Activated CD4-positive, alpha-beta T cell treated with anti-CD3 and anti-CD28 coated beads, Interleukin-2, amount 50 U/mL, for 48 hours (primary cell): ENCODE measurements at regions not wholly inside any gene's neighbourhood (a gene's known extent, or its start where the extent isn't known, plus 50 kb on each side); places are given as distances from the start of the nearest gene placed in this dataset.

Source experiments
- DNase-seq, 2 experiments: peaks; one replicate each; pipeline ENCODE4 v3.0.0-alpha.2; 2020

DNA sequence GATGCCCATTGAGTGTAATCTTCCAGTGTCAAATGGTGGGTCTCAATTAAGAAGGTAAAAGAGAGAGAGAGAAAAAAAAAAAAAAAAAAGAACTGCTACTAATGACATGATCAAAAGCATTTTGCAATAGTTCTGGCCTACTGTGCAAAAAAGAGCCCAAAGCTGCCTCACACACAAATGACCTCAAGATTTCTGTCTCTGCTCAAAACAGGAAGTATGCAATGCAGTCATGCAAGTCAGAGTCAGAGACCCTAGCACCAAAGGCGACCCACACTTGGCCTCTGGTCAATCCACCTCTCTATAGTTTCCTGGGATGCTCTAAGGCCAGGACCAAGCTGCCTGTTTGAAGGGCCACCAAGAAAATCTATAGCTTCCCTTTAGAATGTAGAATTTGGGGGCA, 323.5 kb downstream of the VPS13C start:
- no peak for DNase-seq

DNA sequence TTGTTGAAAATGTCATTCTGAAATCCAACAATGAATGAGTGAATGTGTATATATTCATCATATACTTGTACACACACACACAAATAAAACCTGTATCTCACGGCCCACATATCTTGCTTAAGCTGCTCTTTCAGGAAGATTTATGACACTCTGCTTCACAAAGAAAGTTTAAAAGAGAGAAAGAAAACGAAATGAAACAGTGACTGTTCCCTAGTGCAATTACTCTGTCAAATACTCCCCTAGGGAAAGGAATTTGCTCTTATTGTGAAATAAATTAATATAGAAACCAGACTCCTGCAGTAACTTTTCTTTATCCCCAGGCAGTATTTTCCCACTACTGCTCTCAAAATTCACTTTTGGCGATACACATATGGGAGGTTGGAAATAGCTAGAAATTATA, 329.1 kb downstream of the VPS13C start:
- DNase-seq: no peak

DNA sequence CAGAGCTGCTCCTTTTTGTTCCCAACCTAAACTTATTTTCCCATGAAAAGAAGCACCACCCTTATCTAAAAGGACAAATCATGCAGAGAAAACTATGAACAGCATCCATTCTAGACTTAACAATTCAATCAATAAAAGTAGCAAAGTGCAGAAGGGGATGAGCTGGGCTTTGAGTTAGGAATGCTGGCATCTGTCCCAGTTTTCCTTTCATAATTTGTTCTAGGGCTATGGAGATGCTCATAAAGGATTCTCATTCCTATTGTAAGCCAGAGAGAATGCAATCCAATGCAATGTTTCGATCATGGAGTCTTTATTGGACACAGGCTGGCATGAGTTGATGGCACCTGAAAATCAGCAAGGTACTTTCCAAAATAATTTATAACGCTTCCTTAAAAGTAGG, 330.6 kb downstream of the VPS13C start:
- no peak for DNase-seq

DNA sequence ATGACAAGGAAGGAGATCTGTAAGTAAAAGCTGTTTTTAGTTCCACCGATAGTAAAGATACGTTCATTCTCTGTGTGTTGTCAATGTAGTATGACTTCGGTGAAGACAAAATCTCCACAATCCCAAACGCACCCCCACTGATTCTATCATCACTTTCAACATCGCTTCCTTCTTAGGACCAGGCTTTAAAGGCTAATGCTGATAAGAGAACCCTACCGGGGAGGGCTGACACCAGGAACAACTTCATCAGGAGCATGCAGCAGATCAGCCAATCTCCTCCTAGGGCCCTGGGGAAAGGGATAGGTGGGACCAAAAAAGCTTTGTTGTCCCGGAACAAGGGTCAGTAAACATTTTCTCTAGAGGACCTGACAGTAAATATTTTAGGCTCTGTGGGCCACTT, 334.1 kb downstream of the VPS13C start:
- DNase-seq: no peak

DNA sequence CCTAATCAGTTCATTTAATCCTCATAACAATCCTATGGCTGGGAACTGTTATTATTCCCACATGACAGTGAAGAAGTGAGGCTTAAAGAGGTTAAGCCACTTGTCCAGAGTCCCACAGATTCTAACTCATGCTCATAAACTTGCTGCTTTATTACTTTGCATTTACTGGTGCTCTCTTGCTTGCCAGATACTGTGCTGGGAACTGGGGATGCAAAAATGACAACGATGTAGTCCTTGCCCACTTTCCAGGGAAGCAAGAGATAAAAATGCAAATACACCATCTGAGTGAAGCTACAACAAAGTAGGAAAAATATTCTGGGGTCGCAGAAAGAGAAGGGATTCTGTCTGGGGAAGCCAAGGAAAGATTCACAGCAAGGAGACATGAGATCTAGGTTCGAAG, 335.0 kb downstream of the VPS13C start:
- no peak for DNase-seq

DNA sequence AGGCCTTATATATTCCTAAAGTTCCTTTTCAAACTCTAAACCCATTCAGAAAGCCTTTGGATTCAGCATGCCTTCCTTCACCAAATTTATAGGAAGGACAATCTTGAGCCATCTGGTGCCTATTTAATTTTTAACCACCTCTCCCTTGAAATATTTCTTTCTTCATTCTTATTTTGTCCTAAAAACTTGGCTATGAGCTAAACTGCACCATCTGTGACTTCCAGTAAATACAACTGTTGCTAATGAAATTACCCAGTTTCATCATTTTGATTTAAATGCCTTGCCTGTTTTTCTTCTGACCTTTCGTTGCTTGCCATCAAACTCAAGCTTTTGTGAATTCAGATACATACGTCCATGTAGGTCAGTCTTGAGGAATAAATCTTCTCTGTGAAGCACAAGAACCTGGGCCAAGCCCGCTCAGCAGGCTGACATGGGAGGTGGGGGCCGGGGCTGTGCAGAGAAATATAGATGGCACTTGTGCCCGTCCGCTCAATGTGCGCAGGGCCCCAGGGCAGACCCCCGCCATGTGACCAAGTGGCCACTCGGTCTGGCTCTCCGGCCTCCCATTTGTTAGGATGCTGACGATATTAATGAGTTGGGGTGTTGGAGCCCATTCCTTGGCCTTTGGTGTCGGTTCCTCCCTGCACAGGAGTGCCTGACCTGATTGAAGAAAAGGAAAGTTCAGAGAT, 335.9 kb downstream of the VPS13C start:
- DNase-seq: no peak

DNA sequence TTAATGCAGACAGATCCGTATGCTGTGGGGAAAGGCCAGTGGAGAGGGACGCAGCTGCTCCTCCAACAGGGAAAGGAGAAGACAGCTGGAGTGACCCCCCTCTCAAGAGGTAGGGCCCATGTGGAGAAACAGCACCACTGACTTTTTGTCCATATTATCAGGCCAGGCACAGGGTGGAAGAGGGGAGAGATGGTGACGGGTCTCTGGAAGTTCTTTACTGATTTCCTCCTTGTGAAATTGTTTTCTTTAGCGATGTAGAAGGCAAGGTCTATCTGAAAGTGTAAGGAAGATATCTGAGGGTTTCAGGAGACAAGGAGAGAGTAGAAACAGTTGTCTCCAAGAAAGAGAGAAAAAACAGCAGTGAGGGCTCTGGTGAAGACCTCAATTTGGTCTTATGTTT, 338.8 kb downstream of the VPS13C start:
- DNase-seq: no peak

DNA sequence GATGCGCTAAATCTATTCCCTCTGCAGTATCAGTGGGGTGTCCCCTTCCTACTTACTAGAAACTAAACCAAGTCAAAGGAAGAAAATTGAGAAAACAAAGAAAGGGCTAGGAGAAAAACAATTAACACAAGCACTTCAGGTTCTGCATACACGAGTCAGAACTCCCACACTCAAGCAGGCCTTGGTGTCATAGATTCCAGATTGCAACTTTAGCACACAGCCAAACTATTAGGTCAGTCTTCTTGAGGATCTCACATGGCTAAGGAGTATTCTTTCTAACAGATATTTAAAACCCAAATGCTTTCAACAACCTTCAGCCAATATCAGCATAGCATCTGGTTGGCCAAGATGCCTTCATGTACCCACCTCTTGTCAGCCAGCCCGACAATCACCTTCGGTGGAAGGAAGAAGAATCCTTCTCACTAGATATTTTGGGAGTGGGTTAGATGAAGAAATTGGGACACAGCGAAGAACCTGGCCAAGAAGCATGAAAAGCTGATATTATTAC, 340.0 kb downstream of the VPS13C start:
- DNase-seq: no peak

DNA sequence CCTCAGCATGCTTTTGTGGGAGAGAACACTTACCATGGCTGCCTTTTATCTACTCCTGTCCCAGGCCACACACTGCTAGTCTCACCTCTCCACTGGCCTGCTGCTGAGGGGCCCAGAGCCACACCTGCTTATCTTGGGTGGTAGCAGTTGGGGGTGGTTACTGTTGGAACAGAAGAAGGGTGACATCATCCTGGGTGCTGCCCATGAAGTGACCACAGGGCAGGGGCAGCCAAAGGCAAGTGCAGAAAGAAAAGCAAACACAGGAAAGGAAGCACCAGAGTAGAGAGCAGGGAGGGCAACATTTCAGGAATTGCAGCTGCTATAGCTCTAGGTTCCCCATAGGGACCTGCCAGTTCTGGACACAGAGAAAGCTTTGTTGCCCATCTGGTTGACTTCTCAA, 345.2 kb downstream of the VPS13C start:
- no peak for DNase-seq

DNA sequence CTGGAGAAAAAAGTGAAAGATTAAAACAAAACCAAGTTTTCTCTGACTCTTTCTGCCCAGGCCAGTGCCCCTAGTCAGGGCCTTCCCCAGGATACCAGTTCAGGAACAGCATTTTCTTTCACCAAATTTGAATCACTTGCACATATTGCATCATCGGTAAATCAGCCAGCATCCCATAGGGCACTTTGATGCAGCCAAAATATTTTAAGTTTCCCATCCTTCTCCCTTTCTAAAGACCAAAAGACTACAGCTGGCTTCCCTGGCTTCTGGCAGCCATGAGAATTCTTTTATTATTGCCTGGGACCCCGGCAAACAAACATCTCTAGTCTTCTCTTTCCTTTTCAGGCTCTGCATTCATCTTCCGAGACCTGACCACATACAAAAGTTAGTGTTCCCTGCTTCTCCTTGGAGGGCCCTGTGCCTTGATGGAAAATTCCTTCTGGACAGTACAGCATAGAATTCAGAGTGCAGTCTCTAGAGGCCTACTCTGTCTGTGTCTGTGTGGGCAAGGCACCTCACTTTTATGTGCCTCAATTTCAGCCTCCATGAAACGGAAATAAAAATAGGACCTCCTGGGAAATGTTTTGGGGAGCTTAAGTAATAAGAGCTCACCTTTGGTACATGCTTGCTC, 348.0 kb downstream of the VPS13C start:
- no peak for DNase-seq

DNA sequence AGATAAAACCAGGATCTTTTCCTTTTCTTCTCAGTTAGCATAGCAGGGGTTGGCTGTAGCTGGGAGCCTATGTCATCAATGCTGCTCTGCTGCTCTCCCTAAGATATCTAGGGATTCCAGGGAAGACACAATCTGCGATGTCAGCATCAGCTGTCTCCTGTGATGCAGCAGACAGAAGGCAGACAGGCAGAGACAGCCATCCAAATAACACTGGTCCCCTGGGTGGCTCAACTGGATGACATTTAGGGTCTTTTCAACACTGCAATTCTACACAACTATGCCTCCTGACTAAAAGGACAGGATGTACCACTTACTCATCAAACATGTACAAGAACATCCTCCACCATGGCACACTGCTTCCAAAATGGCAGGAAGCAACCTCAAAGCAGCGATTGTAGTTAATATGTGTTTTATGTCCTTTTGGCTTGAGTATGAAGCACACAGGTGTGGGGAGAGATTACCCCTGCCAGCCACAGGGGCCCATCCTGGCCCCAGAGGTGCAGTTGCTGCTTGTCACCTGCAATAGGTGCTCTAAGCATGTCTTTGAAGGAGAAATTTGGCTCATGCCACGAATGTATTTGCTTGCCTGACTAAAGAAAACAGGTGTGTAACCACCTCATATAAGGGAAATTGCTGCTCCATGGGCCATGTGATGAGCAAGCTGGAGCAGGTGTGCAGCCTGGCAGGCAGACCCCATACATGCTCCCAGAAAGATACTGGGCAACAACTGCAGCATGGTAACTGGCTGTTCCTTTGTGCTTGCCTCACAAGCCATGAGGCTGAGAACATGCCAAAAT, 357.8 kb downstream of the VPS13C start:
- no peak for DNase-seq

DNA sequence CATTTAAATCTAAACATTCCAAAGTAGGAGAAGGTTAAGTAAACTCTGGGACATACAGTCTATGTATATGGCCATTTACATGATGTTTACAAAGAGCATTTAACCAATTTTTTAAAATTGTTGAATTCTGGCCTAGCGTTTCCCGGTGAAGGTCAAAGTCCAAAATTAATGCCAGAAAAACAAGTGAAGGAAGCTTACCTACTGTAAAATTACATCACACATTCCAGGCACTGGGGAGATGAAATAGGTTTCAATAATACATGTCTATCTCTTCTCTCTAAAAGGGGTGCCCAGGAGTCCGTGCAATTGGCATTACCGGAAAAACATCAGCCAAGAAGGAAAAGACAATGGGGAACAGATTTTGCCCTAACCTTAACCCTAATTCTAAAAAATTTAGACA, 358.8 kb downstream of the VPS13C start:
- DNase-seq: no peak

DNA sequence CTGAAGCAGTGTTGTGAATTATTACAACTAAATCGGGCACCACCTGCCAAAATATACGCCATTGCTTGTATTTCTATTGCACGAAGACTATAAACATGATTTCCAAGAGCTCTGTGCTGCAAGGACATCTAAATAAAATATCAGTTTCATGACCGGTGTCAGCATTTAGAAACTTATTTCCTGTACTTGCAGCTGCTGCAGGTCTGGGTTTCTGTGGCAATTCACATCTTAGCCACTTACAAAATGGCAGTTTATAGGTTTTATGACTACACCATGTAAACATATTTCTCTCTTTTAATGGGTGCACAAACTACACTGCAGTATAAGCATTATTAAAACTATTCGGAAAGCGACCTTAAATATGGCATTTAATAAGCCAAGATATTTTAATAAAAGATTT, 359.4 kb downstream of the VPS13C start:
- no peak for DNase-seq

DNA sequence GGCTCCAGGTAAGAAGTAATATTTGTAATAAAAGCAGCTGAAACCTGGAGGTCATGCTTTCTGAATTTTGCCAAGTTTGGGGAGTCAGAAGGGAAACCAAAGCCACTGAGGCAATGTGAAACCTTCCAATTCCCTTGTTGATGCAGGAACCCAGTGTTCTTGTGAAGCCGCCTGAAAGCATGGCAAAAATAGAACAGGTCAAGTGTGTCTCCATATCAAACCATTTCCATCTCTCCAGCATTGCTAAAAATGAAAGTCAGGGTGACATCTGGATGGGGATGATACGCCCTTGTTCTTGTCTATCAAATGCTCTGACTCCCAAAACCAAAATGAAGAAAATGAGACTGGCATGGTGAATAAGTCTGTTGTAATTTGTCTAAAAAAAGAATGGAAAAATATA, 362.5 kb downstream of the VPS13C start:
- no peak for DNase-seq

DNA sequence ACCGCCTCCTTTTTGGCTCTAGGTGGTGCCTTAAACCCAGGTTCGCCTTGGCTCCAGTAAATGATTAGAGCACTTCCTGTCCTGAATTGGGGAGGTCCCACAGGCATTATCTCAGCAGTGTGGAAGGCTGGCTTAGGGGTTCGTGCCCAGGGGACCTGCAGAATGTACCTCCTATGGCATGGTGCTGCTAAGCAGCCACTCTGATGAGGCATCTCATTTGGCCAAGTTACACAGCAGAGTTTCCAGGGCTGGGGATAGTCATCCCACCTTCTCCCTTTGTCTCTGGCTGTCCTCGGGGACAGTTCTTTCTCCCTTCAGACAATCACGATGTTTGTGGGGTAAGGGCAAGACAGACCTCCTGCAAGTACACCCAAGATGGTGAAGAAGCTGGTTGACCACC, 371.2 kb downstream of the VPS13C start:
- DNase-seq: no peak

DNA sequence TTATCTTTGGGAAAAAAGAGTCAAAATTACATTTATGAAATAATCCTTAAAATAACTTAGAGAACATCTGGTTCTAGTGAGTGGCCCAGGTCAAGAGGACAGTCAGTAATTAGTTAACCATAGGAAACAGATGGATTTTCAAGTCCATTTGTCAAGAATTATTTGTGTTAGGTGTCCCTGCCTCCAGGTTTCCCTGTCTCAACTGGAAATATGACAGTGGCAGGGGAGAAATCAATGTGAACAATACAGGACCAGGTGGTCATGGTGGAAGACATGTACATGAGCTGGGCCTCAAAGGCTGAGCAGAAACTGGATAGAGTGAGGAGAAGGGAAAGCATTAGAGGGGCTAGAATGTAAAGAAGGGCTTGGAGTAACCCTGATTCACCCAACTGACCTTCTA, 372.6 kb downstream of the VPS13C start:
- no peak for DNase-seq

DNA sequence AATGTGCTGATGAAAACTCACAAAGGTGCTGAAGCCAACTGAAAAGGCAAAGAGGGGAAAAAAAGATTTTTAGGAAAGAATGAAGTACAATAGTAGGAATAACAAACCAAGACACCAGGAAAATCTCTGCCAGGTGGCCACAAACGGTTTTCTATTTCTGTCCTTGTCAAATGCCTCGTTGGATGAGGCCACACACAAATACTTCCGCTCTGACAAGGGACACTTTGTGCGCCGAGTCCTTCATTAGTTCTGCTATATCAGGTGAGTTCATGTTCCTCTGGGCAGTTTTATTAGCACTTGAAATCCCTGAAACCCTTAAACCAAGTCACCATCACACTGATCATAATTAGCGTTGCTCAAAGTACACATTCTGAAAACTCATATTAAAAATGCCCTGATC, 373.1 kb downstream of the VPS13C start:
- no peak for DNase-seq

DNA sequence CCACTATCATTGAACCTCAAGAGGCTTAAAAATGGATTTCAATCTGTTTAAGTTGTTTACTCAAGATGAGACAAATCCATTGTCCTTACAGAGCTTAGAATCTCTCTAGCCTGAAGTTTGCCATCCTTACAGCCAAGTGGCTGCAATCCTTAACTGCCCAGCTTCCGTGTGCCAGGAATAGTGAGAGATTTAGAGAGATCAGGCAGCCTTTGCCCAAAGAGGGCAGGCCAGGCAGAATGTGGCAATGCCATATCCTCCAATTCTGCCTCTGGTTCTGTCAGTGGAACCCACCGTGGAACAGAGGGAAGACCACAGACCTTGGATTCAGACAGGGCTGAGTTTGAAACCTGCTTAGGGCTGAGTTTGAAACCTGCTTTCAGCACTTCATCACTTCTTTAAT, 374.3 kb downstream of the VPS13C start:
- no peak for DNase-seq

DNA sequence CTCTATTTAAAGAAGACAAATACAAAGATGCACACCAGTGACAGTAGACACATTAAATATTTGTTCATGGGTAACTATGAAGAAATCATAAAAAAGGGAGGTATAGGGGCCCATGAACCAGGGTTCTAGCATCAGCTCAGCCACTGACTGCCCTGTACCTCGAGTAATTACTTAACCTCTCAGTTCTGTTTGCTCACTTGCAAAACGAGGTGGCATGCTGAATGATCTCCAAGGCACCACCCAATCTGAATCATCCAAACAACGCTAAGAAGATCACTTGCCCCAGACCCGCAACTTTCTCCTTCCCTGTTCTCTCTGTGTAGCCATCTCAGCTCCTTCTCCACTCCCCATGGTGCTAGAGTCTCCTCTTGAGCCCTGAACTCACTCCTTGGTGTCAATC, 374.7 kb downstream of the VPS13C start:
- no peak for DNase-seq

DNA sequence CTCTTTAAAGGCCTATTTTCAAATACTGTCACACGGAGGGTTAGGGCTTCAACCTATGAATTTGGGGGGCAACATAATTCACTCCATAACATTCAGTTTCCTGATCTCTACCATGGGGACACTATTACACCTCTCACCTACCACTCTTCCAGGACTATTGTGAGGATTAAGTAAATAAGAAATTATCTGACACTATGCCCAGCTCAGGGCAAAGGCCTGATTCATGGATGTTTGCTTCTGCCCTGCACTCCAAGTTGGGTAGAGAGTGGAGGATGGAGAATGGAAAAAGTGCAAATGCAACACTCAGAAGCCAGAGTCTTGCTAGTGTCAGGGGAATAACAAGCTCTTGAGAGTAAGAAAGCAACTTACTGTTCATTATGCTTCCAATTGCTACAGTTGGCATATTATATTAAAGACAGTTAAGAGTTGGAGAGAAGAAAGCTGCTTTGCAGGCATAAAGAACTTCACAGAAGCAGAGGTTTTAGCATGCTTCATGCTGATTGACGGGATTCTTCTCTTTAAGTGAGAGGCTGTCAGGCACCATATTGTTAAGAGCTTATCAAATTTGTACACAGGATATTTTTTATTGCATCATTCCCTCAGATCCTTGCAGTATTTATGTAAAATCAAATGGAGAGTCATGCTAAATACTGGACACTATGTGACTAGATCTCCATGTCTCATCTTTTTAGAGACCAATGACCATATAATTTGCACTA, 375.3 kb downstream of the VPS13C start:
- DNase-seq: no peak

DNA sequence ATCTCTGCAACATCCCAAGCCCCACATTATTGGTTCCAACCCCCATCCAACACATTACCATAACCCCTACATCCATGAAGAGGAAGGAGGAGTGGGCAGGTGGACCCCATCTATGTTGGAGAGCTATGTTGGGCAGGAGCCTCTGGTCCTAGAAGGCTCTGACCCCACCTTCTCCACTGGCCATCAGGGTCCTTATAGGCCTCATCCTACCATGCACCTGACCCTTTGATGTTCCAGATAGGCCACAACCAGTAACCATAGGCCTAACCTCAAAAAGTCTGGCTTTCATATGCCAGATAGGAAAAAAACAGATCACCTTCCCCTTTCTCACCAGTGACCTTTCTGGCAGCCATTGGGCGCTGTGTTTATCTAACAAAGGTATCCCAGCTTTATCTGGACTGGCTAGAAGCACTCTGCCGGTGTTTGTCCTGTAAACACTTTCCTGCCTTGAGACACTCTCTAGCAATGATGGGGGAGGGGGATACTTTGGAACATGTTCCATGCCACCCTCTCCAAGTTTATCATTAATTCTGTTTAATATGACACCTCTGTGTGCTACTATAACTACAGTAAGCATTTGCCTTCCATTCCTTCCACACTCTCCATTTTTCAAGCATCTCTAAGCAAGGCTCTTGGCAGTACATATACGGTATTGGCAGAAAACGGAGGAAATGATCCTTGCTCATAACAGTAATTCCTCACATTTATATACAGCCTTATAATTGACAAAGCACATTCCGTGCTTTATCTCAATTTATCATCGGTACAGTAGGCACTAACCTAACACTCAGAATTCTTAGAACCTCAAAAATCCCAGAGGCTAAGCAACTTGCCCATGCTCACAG, 377.1 kb downstream of the VPS13C start:
- DNase-seq: no peak

DNA sequence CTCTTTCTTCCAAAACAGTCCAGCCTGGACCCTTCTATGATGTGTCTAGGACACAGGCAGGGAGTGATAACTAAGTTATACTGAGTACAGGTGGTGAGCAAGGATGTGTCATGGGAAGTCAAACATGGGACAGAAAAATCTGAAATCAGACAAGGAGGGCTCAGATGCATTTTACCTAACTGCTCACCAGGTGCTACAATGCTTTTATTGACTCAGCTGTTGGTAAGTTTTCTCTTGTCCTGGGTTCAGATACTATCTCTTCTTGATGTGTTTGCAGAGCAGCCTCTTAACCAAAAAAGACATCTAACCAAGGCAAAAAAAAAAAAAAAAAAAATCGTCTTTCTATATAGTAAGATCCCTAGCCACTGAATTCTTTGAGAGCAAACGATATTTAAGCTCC, 378.6 kb downstream of the VPS13C start:
- no peak for DNase-seq

DNA sequence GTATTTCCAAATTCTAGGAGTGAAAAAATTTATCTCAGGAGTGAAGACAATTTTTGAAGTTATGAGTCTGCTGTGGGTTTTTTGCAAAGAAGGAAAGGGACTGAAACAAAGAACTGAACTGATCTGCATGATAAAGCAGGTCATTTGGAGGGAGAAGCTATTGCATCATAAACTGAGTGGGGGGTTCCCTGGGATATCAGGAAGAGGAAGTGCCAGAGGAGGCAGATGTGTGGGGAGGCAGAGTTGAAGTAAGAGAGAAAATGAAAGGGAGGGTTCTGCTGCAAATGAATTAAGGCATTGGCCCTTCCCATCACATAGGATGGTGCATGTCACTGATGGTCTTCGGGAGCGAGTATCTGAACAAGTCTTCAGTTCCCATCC, 379.2 kb downstream of the VPS13C start:
- no peak for DNase-seq
